GM18502 (cell line): ENCODE measurements at regions not wholly inside any gene's neighbourhood (a gene's known extent, or its start where the extent isn't known, plus 50 kb on each side); places are given as distances from the start of the nearest gene placed in this dataset.
A peak's percentile ranks its signal among the peaks of the same experiment; 100 is the strongest.

ENCODE experiments used
- ATAC-seq: cut with Tn5 transposase; IDR thresholded peaks from one replicate; pipeline ENCODE4 v1.9.1; 2021; ENCODE audit warnings: mild to moderate bottlenecking; ENCODE audit not compliant: unreplicated experiment, poor library complexity

DNA sequence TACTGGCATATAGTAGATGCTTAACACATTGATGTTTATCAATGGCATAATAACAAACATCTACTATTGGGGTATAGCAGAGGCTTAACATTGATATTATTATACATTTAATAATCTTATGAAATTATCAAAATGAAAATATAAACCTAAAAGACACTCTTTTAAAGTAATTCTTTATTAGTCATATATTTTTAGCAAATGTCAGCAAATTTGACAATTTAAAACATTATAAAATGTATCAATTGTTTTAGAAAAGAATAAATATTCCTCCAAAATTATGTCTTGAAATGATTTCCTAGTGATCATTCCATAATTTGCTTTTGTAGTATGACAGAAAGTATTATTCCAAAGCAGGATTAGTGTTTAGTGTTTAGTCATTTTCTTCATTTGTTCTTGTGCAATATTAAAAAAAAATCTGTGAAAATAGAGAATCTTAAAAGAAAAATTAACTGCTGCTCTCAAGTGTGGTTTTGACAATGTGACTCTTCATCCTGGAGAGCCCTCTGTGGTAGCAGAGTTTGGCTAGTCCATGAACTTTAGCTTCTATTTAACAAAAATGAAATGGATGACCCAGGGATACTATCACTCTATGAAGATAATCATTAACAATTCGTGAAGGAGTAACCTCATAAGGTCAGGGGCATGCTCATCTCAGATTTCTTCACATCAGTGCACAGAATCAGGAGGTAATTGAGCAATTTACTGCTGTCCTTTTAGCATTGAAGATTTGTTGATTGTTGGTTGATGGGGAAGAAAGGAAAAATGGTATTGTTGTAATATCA, 1018.5 kb downstream of the LRFN5 start:
- no peak for ATAC-seq

DNA sequence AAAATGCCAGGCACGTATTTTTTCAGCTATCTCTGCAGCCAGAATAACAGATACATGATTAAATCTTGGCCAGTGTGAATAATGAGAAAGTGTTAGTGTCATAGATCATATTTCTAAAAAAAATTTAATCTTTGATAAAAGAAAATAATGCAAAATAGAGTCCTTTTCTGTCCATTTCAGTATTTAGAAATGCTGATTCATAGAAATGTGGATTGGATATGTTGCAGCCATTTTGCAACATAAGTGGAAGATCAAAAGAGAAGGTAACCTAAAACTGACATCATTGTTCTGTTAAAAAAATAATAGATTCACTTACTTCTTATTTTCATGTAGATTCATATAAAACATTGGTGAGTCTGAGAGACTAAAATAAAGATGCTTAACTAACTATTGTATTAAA, 1010.3 kb downstream of the LRFN5 start:
- ATAC-seq = no peak

DNA sequence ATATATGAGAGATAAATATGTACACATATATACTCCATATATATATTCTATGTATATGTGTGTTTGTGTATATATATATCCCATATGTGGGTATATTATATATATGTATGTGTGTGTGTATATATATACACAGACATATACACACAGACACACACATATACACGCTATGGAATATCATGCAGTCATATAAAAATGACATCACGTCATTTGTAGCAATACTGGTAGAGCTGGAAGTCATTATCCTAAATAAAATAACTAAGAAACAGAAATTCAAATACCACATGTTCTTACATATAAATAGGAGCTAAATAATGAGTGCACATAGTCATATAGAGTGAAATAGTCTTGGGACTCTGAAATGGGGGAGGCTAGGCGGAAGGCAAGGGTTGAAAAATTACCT, 1000.2 kb downstream of the LRFN5 start:
- ATAC-seq = no peak

DNA sequence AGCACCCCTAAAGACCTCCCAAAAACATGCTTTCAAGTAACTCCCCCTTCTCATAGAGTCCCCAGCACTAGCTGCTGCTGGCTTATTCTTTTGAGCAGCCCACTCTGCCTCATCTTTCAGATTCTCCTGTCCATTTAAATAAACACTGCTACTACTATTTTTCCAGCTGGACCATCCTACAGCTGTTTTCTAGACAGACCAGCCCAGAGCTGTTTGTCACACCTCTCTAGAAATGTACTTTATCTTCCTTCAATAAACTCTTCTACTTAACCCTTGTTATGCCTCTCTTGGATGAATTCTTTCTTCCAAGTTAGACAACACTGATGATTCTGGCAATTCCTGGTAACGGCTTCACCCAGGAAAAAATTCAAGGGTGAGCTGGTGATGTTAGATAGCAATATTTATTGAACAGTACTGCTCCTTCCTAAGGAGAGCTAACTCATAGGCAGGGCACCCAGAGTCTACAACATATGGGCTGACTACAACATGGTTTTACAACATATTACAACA, 995.7 kb downstream of the LRFN5 start:
- no peak for ATAC-seq

DNA sequence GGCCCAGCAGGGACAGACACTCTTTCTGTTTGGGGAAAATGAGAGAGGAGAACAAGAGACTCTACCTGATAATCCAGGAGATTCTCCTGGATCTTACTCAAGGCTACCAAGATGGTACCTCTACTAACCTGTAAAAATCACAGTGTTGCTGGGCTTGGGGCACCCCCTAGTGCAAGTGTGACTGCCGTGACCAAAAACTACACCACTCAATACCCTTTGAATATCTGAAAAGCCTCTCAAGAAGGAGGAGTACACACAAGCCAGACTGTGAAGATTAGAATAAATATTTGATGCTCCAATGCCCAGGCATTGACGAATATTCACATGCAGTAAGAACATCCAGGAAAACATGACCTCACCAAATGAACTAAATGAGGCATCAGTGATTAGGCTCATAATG, 965.4 kb downstream of the LRFN5 start:
- ATAC-seq = no peak

DNA sequence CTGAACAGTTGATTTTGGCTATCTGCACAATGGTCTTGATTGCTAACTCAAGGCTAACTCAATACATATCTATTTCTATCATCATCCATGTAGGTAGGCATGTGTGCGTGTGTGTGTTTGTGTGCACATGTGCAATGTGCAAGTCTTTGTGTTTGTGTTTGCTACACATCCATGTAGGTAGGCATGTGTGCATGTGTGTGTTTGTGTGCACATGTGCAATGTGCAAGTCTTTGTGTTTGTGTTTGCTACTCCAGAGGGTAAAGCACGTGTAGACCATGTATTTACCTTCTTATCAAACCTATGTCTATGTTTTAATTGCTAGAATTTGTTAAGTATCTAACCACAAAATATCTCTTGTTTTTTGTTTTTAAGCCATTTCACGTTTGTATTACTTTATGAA, 962.6 kb downstream of the LRFN5 start:
- no peak for ATAC-seq

DNA sequence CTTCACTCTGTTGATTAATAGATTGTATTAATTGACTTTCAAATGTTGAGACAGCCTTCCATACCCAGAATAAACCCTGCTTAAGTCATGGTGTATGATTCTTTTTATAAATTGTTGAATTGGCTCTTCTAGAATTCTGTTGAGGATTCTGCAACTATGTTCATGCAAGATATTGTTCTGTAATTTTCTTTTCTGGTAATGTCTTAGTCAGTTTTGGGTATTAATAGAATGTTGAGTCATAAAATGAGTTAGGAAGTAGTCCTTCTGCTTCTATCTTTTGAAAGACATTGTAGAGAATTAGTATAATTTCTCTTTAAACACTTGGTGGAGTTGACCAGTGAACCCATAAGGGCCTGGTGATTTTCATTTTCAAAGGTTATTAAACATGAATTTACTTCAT, 958.9 kb downstream of the LRFN5 start:
- no peak for ATAC-seq

DNA sequence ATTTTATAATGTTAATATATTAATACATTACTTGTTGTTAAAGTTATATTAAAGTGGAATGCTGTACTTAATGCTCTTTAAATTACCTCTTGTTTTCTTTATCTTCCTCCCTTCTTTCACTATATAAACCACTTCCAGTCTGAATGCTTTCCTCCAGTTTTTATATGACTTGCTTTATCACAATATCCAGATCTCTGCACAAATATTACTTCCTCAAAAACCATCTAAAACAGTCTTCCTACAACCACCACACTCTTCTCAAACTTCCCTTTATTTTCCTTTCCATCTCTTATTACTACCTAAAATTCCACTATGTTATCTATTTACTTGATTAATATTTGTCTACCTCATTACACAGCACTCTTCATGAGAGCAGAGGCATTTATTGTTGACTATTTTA, 956.6 kb downstream of the LRFN5 start:
- ATAC-seq = no peak

DNA sequence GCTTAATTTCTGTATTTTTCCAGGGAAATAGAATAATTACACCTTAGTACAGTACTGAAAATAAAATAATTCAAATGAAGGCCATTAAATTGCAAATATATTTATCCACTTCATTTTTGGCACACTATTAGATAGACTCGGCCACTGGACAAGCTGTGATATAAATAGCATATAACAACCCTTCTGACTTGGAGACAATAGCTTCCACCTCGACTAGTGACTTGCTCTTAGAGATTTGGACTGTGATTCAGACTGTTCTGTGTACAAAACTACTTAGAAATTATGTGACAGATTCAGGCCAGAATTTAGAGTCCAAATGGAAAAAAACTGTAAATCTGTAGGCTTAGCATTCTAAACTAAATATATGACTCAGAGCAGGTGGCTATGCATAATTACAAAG, 949.9 kb downstream of the LRFN5 start:
- ATAC-seq = no peak

DNA sequence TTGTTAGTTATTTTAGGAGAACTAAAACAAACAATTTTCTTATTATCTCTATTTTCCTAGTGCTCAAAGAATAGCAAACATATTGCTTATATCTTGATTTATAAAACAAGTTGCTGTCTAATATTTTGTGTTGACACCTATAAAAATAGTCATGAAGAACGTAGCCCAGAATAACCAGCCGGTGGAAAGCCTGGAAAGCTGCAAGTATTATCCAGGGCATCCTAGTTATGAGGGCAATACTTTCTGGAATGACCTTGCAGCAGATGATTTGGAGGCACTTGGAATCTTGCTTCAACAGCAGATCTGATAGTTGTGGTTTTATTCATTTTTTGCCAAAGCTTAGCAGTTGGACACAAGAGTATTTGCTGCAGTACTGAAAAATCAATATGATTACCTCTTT, 948.7 kb downstream of the LRFN5 start:
- ATAC-seq = no peak

DNA sequence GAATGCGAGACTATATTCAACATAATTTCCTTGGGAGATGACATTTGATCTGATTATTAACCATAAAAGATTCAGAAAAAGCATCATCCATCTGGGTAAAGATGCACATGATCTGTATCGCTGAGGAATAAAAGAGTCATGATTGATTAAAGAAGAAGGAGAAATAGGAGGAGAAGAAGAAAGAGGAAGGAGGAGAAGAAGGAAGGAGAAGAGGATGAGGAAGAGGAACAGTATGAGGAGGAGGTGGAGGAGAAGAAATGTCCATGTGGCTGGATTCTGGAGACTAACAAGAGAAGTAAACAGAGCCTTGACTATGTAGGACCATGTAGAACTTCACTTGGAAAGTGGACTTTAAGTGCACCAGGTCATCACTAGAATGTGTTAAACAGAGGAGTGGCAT, 947.4 kb downstream of the LRFN5 start:
- no peak for ATAC-seq

DNA sequence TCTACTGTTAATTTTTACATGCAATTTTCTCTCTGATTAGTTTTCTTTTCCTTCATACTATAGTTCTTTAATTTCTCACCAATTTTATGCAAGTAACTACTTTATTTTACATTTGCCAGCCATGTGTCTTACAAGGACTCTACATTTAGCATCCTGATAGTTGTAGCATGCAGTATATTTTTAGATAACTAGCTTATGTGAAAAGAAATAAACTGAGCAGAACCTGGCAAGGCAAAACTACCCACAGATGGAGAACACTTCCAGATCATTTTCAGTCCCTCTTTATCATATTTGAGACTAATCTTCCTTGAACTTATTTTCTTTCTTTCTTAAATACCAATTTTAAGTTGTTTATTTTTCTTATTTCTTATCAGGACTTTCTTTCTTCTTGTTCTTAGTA, 943.6 kb downstream of the LRFN5 start:
- ATAC-seq = no peak

DNA sequence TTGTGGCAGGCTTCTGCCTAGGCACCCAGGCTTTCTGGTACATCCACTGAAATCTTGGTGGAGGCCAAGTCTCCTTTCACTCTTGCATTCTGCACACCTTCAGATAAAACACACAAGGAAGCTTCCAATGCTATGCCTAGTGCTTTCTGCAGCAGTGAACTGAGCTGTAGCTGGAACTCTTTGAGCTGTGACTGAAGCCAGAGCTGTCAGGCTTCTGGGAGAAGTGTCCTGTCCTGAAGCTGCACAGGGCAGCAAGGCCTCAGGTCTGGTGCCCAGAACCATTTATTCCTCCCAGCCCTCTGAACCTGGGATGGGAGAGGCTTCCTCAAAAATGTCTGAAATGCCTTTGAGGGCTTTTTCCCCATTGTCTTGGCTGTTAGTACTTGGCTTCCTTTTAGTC, 941.7 kb downstream of the LRFN5 start:
- no peak for ATAC-seq

DNA sequence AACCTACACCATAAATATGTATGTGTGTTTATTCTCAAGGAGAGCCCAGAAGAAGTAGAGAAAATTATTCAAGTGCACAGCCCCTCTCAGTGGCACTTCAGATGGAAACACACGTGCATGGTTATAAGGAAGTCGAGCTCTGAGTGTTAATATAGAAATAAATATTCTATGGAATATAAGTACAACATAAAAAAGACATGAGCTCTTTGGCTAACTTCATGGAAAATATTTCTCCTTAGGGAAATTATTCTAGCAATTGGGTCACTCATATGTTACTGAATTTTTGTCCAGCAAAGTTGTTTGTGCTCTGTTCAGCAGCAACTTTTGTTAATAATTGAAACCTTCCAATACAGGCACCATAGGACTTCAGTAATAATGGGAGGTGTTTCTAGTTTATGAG, 939.0 kb downstream of the LRFN5 start:
- no peak for ATAC-seq

DNA sequence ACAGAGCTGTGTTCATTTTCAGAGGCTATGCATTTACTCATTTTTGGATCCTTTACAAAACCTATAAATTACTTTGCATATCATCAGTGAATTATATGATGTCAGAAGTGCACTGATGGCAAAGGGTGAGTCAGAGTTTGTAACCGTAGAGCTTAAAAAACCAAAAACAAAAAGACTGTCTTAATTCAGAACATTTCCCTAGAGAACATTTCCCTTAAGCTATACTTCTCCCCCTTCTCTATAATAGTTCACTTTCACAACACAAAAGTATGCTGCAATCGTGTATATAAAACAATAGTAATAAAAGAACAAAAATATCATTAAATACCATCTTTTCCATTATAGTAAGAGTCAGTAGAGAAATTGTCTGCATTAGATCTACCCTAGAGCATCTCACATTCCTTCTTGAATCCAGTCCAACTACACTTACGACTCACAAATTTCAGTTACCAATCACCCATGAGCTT, 934.9 kb downstream of the LRFN5 start:
- ATAC-seq = no peak

DNA sequence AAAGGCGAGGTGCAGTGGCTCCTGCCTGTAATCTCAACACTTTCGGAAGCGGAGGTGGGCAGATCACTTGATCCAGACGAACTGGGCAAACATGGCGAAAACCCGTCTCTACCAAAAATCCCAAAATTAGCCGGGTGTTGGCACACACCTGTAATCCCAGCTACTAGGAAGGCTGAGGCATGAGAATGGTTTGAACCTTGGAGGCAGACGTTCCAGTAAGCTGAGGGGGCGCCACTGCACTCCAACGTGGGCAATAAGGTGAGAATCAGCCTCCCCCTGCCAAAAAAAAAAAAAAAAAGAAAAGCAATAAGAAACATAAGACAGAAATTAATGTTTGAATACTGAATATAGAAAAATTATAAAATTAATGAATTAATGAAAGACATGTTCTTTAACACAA, 928.7 kb downstream of the LRFN5 start:
- no peak for ATAC-seq

DNA sequence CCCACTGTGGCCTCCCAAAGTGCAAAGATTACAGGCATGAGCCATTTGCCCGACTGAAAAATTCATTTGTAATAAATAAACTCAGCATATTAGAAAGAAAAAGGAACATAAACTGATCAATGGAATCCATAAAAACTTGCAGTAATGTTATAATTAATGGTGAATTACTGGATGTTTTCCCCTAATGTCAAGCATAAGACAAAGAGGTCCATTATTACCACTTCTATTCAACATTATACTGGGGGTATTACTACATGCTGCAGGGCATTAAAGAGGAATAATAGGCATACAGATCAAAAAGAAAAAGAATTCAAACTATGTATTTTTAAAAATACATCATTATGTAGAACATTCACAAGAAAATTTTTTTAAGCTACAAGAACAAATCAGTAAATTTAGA, 926.8 kb downstream of the LRFN5 start:
- no peak for ATAC-seq

DNA sequence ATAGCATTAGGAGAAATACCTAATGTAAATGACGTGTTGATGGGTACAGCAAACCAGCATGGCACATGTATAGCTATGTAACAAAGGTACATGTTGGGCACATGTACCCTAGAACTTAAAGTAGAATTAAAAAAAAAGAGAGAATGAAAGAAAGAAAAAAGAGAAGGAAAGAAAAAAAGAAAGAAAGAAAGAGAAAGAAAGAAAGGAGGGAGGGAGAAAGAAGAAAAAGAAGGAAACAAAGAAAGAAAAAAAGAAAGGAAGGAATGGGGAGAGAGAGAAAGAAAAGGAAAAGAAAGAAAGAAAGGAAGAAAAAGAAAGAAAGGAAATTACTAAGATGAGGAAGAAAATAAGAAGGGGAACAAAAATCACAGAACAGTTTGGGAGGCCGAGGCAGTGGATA, 925.5 kb downstream of the LRFN5 start:
- no peak for ATAC-seq

DNA sequence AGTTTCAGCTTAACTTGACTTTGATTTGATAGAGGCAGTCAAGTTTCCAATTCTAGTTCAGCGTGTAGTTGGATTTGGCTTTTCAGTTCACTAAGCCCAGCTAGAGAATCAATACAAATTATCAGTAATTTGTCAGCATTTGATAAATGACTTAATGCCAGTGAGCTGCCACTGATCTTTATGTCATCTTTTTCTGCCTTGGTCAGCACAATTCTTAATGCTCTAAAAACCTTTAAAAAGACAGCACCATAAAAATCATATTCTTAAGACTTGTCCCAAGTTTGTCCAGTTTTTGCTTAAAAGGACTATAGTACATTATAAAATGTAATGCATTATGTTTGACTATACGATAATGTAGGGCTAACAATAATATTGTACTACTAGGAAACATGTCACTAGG, 920.5 kb downstream of the LRFN5 start:
- ATAC-seq = no peak

DNA sequence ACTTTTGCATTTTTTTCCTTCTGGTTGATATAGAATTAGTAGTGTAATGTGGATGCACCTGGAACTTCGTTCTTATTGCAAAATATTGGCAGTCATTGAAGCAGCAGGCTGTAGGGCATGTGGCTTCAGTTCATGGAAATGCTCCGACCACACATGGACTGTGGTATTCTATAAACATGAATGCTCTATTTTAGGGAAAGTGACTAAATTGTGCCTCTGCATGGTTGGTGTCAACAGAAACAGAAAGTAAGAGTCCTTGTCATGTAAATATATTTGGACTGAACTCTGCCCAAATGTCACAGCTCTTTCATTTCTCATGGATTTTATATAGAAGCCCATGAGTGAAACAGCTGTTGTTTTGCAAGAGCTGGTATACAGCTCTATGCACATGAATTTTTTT, 917.0 kb downstream of the LRFN5 start:
- ATAC-seq = peak; percentile 89

DNA sequence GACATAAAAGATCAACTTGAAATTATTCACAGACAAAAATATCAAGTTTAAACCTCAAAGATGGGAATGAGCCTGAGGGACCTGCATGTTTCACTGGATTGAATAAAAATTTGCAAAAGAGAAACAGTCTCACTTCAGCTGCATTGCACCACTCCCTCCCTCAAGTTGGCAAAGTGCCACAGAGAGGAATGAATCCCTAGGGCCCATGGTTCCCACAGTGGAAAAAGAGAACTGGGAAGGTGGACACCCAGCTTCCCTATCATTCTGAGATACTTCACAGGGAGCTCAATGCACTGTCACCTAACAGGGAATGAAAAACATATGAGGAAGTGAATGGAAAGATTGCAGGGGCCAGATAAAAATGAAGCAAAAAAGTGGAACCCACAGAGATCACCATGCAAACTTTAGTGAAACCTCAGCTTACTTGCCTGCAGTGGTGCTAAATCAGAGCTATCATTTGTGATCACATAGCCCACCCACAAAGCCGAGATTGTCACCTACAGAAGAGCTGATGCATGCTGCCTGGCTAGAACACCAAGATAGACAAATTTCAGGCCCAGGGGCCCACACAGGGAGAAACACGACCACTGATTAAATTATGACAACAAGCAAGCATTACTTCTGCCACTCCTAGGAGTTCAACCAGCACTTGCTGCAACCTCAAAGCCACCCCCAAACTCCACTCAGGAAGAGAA, 911.3 kb downstream of the LRFN5 start:
- ATAC-seq = no peak

DNA sequence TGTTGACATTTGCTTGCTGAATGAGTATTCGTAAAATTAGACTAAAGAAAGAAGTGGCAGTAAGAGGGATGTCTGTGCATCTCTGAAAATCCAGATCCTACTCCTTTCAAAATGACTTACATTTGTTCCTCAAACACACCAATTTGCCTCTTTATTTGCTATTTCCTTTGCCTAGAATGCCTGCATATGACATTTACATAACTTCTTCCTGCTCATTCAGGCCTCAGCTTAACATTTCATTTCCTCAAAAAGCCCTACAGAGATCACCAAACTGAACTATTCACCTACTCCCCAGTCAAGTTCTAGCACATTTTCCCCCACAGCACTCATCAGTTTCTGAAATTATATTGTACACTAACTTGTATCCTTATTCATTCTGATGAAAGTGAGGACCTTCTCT, 907.2 kb downstream of the LRFN5 start:
- no peak for ATAC-seq
